ACC112 (cell line): ENCODE measurements at regions not wholly inside any gene's neighbourhood (a gene's known extent, or its start where the extent isn't known, plus 50 kb on each side); places are given as distances from the start of the nearest gene placed in this dataset.

Experiments
- H2AFZ ChIP-seq: fragments of 200-600 bp; sonication (generic); one replicate; pipeline ENCODE4 v1.6.0; 2017; ENCODE audit warnings: antibody characterized with exemption, low read length; ENCODE audit not compliant: unreplicated experiment
- H3K27ac ChIP-seq: fragments of 200-600 bp; sonication (generic); 2 replicates; pipeline ENCODE4 v1.5.1; 2014; ENCODE audit warnings: low read depth, mild to moderate bottlenecking, antibody characterized with exemption, low read length, moderate library complexity
- H3K27me3 ChIP-seq: fragments of 200-600 bp; sonication (generic); 2 replicates; pipeline ENCODE4 v1.6.1; 2014; ENCODE audit warnings: mild to moderate bottlenecking, antibody characterized with exemption, low read length, moderate library complexity, mixed read lengths; ENCODE audit not compliant: insufficient read depth
- H3K36me3 ChIP-seq: fragments of 200-600 bp; sonication (generic); 2 replicates; pipeline ENCODE4 v1.6.1; 2016; ENCODE audit warnings: mild to moderate bottlenecking, antibody characterized with exemption, low read length, moderate library complexity, mixed read lengths; ENCODE audit not compliant: insufficient read depth
- H3K4me1 ChIP-seq: fragments of 200-600 bp; sonication (generic); one replicate; pipeline ENCODE4 v1.6.1; 2016; ENCODE audit warnings: low read length, mixed read lengths; ENCODE audit not compliant: insufficient read depth, unreplicated experiment, control insufficient read depth
- H3K4me3 ChIP-seq: fragments of 200-600 bp; sonication (generic); 2 replicates; pipeline ENCODE4 v1.5.1; 2014; ENCODE audit warnings: mild to moderate bottlenecking, low read depth, low read length
- H3K79me2 ChIP-seq: fragments of 200-600 bp; sonication (generic); one replicate; pipeline ENCODE4 v1.6.0; 2016; ENCODE audit warnings: low read length; ENCODE audit not compliant: control insufficient read depth, unreplicated experiment, insufficient read depth

DNA sequence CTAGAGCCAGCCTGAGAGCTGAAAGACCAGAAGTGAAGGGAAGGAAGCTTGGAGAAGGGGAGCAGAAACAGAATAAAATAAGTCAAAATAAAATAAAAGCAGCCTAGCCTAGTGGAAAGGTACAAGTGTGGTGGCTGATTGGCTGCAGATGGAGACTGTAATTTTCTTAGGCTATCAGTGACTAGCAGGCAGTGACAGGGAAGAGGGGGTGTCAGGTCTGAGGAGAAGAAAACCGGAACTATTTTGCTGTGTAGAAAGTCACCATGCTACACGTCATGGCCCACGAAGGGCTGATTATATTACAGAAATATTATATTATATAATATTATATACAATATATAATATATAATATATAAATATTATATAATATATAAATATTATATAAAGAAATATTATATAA, 98.1 kb upstream of the TAF11L2 start:
- peaks cover 10% of the 10 kb centered on the region for H3K4me1 ChIP-seq

DNA sequence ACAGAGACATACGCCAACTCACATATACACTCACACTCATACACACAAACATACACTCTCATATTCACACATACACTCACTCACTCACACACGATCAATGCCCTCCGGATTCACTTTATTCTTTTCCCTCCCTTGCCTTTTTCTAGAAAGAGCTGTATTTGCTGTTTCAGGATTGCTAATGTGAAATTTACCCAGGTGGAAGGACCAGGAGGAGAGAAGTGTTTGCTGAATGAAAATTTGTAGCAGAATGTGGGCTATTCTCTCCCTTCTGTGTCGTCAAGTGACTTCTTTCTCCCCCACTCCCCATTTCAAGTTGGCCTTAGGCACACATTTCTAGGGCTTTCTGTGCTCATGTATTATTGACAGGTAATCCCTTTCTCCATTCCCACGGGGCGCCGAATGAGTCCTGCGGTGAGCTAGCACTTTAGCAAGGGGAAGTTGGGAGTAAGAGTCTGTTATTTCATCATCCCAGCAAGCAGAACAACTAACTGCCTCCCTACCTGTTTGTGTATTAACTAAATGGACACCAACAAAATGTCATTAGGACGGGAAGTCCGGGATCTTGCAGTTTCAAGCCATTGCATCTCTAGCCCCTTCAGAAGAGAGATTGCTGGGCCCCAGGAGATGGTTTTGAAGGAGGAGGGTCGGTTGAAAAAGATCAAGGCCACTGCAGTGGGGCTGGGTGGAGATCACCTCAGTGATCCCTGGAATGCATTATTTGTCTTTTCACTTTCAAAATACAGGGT, 97.1 kb upstream of the TAF11L2 start:
- no peak overlapping the region for H3K27ac ChIP-seq
- H3K4me1 ChIP-seq = peaks cover 10% of the 10 kb centered on the region
- H3K4me3 ChIP-seq = no peak overlapping the region
- no peaks in the 10 kb centered on the region for H3K79me2 ChIP-seq
- H3K36me3 ChIP-seq = no peaks in the 10 kb centered on the region
- no peak overlapping the region for H2AFZ ChIP-seq
- H3K27me3 ChIP-seq = peaks cover 14% of the 10 kb centered on the region; the same call in 1 of the 2 replicates

More for the DNA sequence above, 98.1 kb upstream of the TAF11L2 start:
- Histone ChIP-seq H3K4me3 (no peak overlapping the region), H3K36me3 (no peaks in the 10 kb centered on the region), H2AFZ (no peak overlapping the region), H3K79me2 (no peaks in the 10 kb centered on the region), H3K27me3 (peaks cover 14% of the 10 kb centered on the region; the same call in 1 of the 2 replicates), H3K27ac (no peak overlapping the region)

DNA sequence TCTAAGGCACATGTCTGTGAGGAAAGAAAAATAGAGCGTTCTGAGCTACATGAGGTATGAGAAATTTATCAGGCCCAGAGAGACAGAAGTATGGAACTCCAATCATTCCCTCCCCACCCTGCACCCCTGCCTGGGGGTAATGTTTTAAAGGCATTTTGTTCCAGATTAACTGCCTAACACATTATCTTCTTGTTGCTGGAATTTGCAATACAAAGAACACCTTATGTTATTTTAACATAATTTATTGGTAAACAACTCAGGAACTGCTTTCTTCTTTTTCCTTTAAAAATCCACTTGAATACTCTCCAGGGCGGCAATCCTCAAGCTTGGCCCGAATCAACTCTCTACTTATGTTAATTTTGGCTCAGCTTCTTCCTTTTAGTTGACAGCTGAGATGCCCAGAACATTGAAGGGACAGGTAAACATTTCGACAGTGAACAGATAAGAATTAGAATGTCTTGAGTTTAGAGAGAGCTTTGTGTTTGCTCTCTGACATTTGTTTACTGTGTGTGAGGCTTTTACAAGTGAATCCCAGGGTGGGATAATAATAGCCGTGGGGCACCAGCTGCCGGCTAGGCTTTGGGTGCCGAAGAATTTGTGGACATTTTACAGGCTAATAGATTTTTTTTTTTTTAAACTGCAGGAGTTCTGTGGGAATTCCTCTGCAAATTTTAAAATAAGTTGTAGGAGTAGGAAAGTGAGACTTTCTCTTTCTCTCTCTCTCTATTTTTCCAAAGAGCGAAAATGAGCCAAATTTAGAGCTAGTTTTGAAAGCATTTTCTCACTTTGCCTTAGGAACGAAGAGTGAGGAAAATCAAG, 96.4 kb upstream of the TAF11L2 start:
- Histone ChIP-seq H3K4me1 (peaks cover 10% of the 10 kb centered on the region), H2AFZ (no peak overlapping the region), H3K4me3 (no peak overlapping the region), H3K36me3 (no peaks in the 10 kb centered on the region), H3K27ac (no peak overlapping the region), H3K79me2 (no peaks in the 10 kb centered on the region), H3K27me3 (peaks cover 14% of the 10 kb centered on the region; the same call in 1 of the 2 replicates)

DNA sequence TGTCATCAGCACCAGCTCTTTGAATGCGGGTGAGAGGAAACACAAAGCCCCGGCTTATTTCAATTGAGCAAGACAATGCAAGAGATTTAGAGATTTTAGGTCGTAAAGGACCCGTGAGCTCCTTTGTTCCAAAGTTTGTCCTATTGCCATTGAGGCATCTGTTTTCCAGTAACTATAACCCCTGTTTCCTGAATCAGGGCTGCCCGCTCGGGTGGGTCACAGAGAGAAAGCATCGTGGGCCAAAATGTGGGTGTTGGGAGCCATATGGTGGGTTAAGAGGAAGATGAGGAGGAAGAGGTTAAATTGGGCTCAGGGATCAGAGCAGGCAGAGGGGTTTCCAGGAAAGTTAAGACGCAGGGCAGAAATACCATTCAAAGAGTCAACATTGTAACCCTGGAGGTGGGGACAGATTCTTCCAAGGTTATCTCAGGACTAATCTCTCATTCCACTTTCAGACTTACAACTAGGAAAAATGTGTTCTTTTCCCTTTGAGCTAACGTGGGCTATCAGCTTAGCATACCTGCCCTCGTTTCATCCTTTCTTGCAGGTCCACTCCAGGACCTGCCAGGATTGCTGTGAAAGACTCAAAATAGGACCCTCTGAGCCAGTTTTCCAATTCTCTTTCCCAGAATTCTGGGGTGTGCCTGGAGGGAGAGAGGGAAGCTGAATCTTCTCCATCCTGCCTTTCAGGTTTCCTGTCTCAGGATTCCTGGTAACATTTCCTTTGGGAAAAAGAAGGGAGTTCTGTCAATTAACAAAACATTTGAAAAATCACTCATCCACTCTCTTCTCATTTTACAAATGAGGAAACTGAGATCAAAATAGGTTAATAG, 95.5 kb upstream of the TAF11L2 start:
- no peak overlapping the region for H3K27ac ChIP-seq
- H3K27me3 ChIP-seq = peaks cover 14% of the 10 kb centered on the region; the same call in 1 of the 2 replicates
- peaks cover 10% of the 10 kb centered on the region for H3K4me1 ChIP-seq
- no peak overlapping the region for H2AFZ ChIP-seq
- no peaks in the 10 kb centered on the region for H3K36me3 ChIP-seq
- H3K79me2 ChIP-seq = no peaks in the 10 kb centered on the region
- H3K4me3 ChIP-seq = no peak overlapping the region

DNA sequence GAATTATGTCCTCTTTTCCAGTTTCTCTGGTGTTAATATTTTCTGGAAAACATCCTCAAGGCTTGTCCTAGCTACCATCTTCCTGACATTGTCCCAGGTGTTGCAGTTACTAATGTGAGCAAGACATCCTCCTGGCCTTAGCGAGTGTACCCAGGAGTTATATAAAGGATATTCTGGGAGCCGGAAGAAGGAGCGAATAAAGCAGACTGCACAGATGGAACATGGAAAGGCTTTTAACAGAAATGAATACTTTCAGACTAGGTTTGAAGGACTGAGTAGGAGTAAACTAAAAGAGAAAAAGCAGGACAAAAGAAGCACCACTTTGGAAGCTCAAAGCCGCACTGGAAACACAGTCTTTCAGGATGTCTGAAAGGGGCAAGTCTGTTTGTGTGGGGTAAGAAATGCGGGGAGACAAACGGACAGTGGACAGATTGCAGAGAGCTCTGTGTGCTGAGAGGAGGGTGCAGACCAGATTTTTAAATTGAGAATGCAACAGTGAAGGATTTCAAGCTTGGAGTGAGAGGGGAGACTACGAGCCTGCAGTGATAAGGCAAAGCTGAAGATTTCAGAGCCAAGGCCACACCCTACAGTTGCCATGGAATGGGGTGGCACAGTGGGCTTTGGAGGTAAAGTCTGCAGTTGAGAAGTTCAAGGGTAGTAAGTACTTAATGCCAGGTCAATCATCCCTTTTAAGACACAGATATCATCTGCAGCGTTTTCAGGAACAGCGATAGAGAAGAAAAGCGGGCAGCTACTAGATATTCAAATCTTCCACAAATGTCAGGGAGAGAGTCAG, 94.1 kb upstream of the TAF11L2 start:
- H2AFZ ChIP-seq = no peak overlapping the region
- no peaks in the 10 kb centered on the region for H3K36me3 ChIP-seq
- no peak overlapping the region for H3K4me3 ChIP-seq
- no peak overlapping the region for H3K27ac ChIP-seq
- H3K79me2 ChIP-seq = no peaks in the 10 kb centered on the region
- H3K4me1 ChIP-seq = peaks cover 2% of the 10 kb centered on the region
- H3K27me3 ChIP-seq = peaks cover 14% of the 10 kb centered on the region; the same call in 1 of the 2 replicates

DNA sequence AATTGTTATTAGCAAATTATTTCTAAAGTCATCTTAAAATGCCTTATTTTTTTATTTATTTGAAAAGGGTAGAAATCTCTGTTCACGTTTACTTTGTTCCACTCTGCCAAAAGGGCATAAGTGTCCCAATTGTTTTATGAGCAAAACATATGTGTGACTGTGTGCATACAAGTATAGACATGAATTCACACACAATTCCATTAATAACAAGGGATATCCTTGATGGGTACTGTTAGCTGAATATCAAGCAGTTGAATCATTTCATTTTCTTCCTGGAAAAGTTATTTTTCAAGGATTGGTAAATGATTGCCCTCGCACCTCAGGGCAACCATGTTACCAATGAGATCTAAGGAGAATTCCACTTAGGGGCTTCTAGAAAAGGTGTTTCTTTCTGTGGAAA, 92.1 kb upstream of the TAF11L2 start:
- Histone ChIP-seq H2AFZ (no peak overlapping the region), H3K4me1 (no peaks in the 10 kb centered on the region), H3K27ac (no peak overlapping the region), H3K36me3 (no peaks in the 10 kb centered on the region), H3K4me3 (no peak overlapping the region), H3K79me2 (no peaks in the 10 kb centered on the region), H3K27me3 (peaks cover 14% of the 10 kb centered on the region; the same call in 1 of the 2 replicates)

DNA sequence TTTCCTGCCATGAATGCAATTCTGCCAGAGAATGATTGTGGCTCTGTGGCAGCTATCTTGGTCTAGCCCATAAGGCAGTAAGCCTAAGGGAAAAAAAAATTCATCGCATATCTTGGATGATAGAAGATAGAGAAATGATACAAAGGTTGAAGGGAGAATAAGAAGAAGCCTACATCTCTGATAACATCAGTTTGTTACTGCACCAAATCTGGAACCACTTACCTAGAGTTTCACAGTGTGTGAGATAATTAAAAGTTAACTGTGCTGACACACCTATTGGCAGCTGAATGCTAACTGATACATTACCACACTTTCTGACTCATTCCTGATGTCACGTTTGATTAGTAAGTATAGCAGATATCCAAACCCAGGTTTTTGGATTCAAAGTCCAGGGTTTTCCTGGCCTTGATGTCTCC, 91.6 kb upstream of the TAF11L2 start:
- H3K27ac ChIP-seq = no peak overlapping the region
- peaks cover 14% of the 10 kb centered on the region; the same call in 1 of the 2 replicates for H3K27me3 ChIP-seq
- H3K4me1 ChIP-seq = no peaks in the 10 kb centered on the region
- H2AFZ ChIP-seq = no peak overlapping the region
- H3K79me2 ChIP-seq = no peaks in the 10 kb centered on the region
- no peak overlapping the region for H3K4me3 ChIP-seq
- H3K36me3 ChIP-seq = no peaks in the 10 kb centered on the region

DNA sequence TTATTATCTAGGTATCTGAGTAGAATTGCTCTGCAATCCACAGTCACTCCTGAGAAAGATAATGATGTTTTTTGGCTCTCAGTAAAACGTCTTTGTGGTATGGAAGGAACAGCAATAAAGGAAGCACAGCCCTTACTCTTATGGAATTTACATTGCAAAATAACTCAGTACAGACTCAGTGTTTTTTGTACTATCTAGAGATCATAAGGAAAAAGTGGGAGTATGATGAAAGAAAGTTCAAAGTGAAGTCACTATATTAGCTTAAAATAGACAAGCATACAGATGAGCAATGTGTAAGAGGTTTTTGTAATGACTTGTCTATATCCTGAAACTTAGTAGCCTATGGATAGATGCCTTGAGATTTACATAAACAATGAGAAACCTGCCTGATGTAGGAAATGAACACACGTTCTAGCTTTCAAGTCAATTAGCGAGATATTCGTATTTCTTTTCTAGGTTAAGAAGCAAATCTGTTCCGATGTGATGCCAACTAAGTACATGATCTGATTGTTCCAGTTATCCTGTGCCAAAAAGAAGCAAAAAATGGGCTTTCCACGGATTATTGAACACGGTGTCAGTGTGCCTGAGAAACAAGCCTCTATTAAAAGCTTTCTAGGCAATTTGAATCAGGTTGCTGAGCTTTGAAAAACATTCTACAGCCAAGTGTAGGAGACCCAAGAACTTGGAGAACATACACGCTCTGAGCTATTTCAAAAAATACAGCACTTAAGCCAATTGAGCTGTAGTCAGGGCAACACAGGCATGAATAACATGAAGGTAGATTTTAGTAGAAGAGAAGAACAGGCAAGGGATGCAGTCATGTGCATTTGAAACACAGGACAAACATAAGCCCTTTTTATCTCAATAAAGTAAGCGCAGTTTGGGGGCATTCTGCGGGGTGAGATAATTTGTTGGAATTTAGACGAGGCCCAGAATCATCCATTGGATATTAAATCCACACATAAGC, 86.3 kb upstream of the TAF11L2 start:
- no peaks in the 10 kb centered on the region for H3K79me2 ChIP-seq
- no peak overlapping the region for H3K27ac ChIP-seq
- no peak overlapping the region for H2AFZ ChIP-seq
- H3K27me3 ChIP-seq = no peaks in the 10 kb centered on the region
- no peaks in the 10 kb centered on the region for H3K36me3 ChIP-seq
- no peak overlapping the region for H3K4me3 ChIP-seq
- H3K4me1 ChIP-seq = peaks cover 4% of the 10 kb centered on the region
